ENCODE measurements at regions not wholly inside any gene's neighbourhood (a gene's known extent, or its start where the extent isn't known, plus 50 kb on each side); places are given as distances from the start of the nearest gene placed in this dataset.

- no peak for DNase-seq (ENCODE audit: low spot score in 2 of 2)
- TF ChIP-seq CTCF (IDR thresholded peaks at IDR 0.05): no peak
- TF ChIP-seq POLR2A (IDR thresholded peaks at IDR 0.05): no peak
- H3K4me3 ChIP-seq (ENCODE audit: low read depth, poor library complexity, severe bottlenecking): no peak overlapping the region
- 87 to 90% methylated on average over 4 of the region's 4 CpGs for WGBS, 2 donors
- intact Hi-C loops (cut with DNase I; ENCODE audit: low total_unique reads): no loop called here
These were observed 135.2 kb downstream of the BARD1 start for GRCh38 chr2:214674278-214674677.

GRCh38 chr2:214671319-214671885 is 138.1 kb downstream of the BARD1 start:
- TF ChIP-seq CTCF (IDR thresholded peaks at IDR 0.05): no peak
- TF ChIP-seq POLR2A (IDR thresholded peaks at IDR 0.05): no peak
- 36 to 57% methylated on average over 3 of the region's 3 CpGs for WGBS, 2 donors
- intact Hi-C loops (cut with DNase I; ENCODE audit: low total_unique reads): no loop called here
- H3K4me3 ChIP-seq (ENCODE audit: low read depth, poor library complexity, severe bottlenecking): no peak overlapping the region
- no peak for DNase-seq (ENCODE audit: low spot score in 2 of 2)

- TF ChIP-seq POLR2A (IDR thresholded peaks at IDR 0.05): no peak
- TF ChIP-seq CTCF (IDR thresholded peaks at IDR 0.05): no peak
- WGBS, 2 donors: 80 to 85% methylated on average over 4 of the region's 4 CpGs
- no peak for DNase-seq (ENCODE audit: low spot score in 2 of 2)
- H3K4me3 ChIP-seq (ENCODE audit: low read depth, poor library complexity, severe bottlenecking): no peak overlapping the region
- intact Hi-C loops (cut with DNase I; ENCODE audit: low total_unique reads): no loop called here
These were observed 157.0 kb downstream of the BARD1 start for GRCh38 chr2:214652473-214652872.

- no peak overlapping the region for H3K4me3 ChIP-seq (ENCODE audit: low read depth, poor library complexity, severe bottlenecking)
- no peak for TF ChIP-seq CTCF (IDR thresholded peaks at IDR 0.05)
- no peak for TF ChIP-seq POLR2A (IDR thresholded peaks at IDR 0.05)
- DNase-seq (ENCODE audit: low spot score in 2 of 2): no peak
- WGBS, 2 donors: 68 to 76% methylated on average over 2 of the region's 2 CpGs
- intact Hi-C loops (cut with DNase I; ENCODE audit: low total_unique reads): no loop called here
These were observed 158.0 kb downstream of the BARD1 start for GRCh38 chr2:214651451-214651850.

- intact Hi-C loops (cut with DNase I; ENCODE audit: low total_unique reads): no loop called here
- WGBS, 2 donors: 87 to 89% methylated on average over 3 of the region's 3 CpGs
- TF ChIP-seq POLR2A (IDR thresholded peaks at IDR 0.05): no peak
- TF ChIP-seq CTCF (IDR thresholded peaks at IDR 0.05): no peak
- H3K4me3 ChIP-seq (ENCODE audit: low read depth, poor library complexity, severe bottlenecking): no peak overlapping the region
- no peak for DNase-seq (ENCODE audit: low spot score in 2 of 2)
These were observed 159.9 kb downstream of the BARD1 start for GRCh38 chr2:214649440-214650205.
